Hepatocyte (in vitro differentiated cells): ENCODE measurements at regions not wholly inside any gene's neighbourhood (a gene's known extent, or its start where the extent isn't known, plus 50 kb on each side); places are given as distances from the start of the nearest gene placed in this dataset.

Experiments
- DNase-seq: peaks from one replicate; pipeline ENCODE4 v3.0.0-alpha.2; 2016; ENCODE audit warnings: low spot score
- H2AFZ ChIP-seq: fragments of 200-600 bp; sonication (generic); 2 replicates; pipeline ENCODE4 v1.6.0; 2016; ENCODE audit warnings: antibody characterized with exemption, mild to moderate bottlenecking
- H3K27ac ChIP-seq: fragments of 200-600 bp; sonication (generic); 2 replicates; pipeline ENCODE4 v1.5.1; 2016; ENCODE audit warnings: mild to moderate bottlenecking
- H3K27me3 ChIP-seq: fragments of 200-600 bp; sonication (generic); 2 replicates; pipeline ENCODE4 v1.6.1; 2016
- H3K36me3 ChIP-seq: fragments of 200-600 bp; sonication (generic); replicated peaks from 2 replicates; pipeline ENCODE4 v1.5.1; 2016; ENCODE audit warnings: low read depth; ENCODE audit not compliant: insufficient read depth
- H3K4me1 ChIP-seq: fragments of 200-600 bp; sonication (generic); 2 replicates; pipeline ENCODE4 v1.5.1; 2016; ENCODE audit warnings: mild to moderate bottlenecking, moderate library complexity; ENCODE audit not compliant: insufficient read depth
- H3K4me2 ChIP-seq: fragments of 200-600 bp; sonication (generic); 2 replicates; pipeline ENCODE4 v1.6.0; 2016
- H3K4me3 ChIP-seq: fragments of 200-600 bp; sonication (generic); 2 replicates; pipeline ENCODE4 v1.5.1; 2016; ENCODE audit warnings: mild to moderate bottlenecking
- H3K79me2 ChIP-seq: fragments of 200-600 bp; sonication (generic); 2 replicates; pipeline ENCODE4 v1.6.0; 2017; ENCODE audit warnings: mild to moderate bottlenecking
- H3K9me2 ChIP-seq: fragments of 200-600 bp; sonication (generic); replicated peaks from 2 replicates; pipeline ENCODE4 v1.6.0; 2017; ENCODE audit warnings: mild to moderate bottlenecking; ENCODE audit not compliant: insufficient read depth
- H3K9me3 ChIP-seq: fragments of 200-600 bp; sonication (generic); 2 replicates; pipeline ENCODE4 v1.5.1; 2016; ENCODE audit warnings: low read depth, mild to moderate bottlenecking
- H4K20me1 ChIP-seq: fragments of 200-600 bp; sonication (generic); 2 replicates; pipeline ENCODE4 v1.6.0; 2016; ENCODE audit warnings: mild to moderate bottlenecking; ENCODE audit not compliant: insufficient read depth, poor library complexity, severe bottlenecking
- CTCF ChIP-seq: fragments of 200-600 bp; sonication (generic); IDR thresholded peaks from 2 replicates; pipeline ENCODE4 v1.5.1; 2016; ENCODE audit warnings: antibody characterized with exemption, mild to moderate bottlenecking; ENCODE audit not compliant: poor library complexity
- EZH2 ChIP-seq: fragments of 200-600 bp; sonication (generic); IDR thresholded peaks from 2 replicates; pipeline ENCODE4 v1.6.1; 2016; ENCODE audit warnings: antibody characterized with exemption, mild to moderate bottlenecking, borderline replicate concordance
- EZH2phosphoT487 ChIP-seq: fragments of 200-600 bp; sonication (generic); IDR thresholded peaks from one replicate; pipeline ENCODE4 v1.6.1; 2018; ENCODE audit warnings: antibody characterized with exemption, mild to moderate bottlenecking, low read depth, moderate library complexity; ENCODE audit not compliant: unreplicated experiment, severe bottlenecking
- WGBS: methylation state at CpG from one replicate; pipeline ENCODE4 v1.1.6; 2016; ENCODE audit warnings: low lambda C conversion rate; ENCODE audit errors: missing lambda C conversion rate; 5-methylcytosine and 5-hydroxymethylcytosine counted together

- Histone ChIP-seq H3K27me3 (no peaks in the 10 kb centered on the region), H2AFZ (no peak overlapping the region), H3K27ac (no peak overlapping the region), H3K36me3 (no peaks in the 10 kb centered on the region), H3K4me1 (no peaks in the 10 kb centered on the region), H3K9me2 (no peaks in the 10 kb centered on the region), H4K20me1 (no peaks in the 10 kb centered on the region), H3K79me2 (no peaks in the 10 kb centered on the region), H3K4me2 (no peak overlapping the region), H3K9me3 (no peaks in the 10 kb centered on the region), H3K4me3 (no peak overlapping the region)
- DNase-seq, result no peak
- TF ChIP-seq CTCF (no peak), EZH2phosphoT487 (no peak), EZH2 (no peak)
- WGBS, result 89% methylated on average over 7 of the region's 7 CpGs
Measured at GRCh38 chr4:10239982-10240654, 123.5 kb upstream of the WDR1 start.

GRCh38 chr4:10237131-10237530 is 120.5 kb upstream of the WDR1 start:
- Histone ChIP-seq H4K20me1 (no peaks in the 10 kb centered on the region), H3K27ac (no peak overlapping the region), H3K9me2 (no peaks in the 10 kb centered on the region), H3K4me3 (no peak overlapping the region), H3K79me2 (no peaks in the 10 kb centered on the region), H2AFZ (no peak overlapping the region), H3K27me3 (no peaks in the 10 kb centered on the region), H3K36me3 (no peaks in the 10 kb centered on the region), H3K4me1 (no peaks in the 10 kb centered on the region), H3K9me3 (no peaks in the 10 kb centered on the region), H3K4me2 (no peak overlapping the region)
- TF ChIP-seq EZH2phosphoT487 (no peak), EZH2 (no peak), CTCF (no peak)
- 74% methylated on average over 1 of the region's 1 CpG for WGBS
- no peak for DNase-seq

- Histone ChIP-seq H4K20me1 (no peaks in the 10 kb centered on the region), H3K27me3 (no peaks in the 10 kb centered on the region), H3K27ac (no peak overlapping the region), H3K9me3 (no peaks in the 10 kb centered on the region), H3K4me1 (no peaks in the 10 kb centered on the region), H3K9me2 (no peaks in the 10 kb centered on the region), H3K4me3 (no peak overlapping the region), H3K4me2 (no peak overlapping the region), H2AFZ (no peak overlapping the region), H3K79me2 (no peaks in the 10 kb centered on the region), H3K36me3 (no peaks in the 10 kb centered on the region)
- no peak for TF ChIP-seq CTCF
- no peak for TF ChIP-seq EZH2
- TF ChIP-seq EZH2phosphoT487, result no peak
- WGBS, result 76% methylated on average over 4 of the region's 4 CpGs
- DNase-seq, result no peak
Measured at GRCh38 chr4:10232114-10232513, 115.5 kb upstream of the WDR1 start.
